PFSK-1 (cell line): ENCODE measurements at regions not wholly inside any gene's neighbourhood (a gene's known extent, or its start where the extent isn't known, plus 50 kb on each side); places are given as distances from the start of the nearest gene placed in this dataset.

Experiments
- POLR2AphosphoS5 ChIP-seq: IDR thresholded peaks from 2 replicates; pipeline ENCODE4 v1.6.1; 2012; ENCODE audit warnings: low read depth, mild to moderate bottlenecking, control low read depth, low read length, moderate library complexity
- SIN3A ChIP-seq: IDR thresholded peaks from 2 replicates; pipeline ENCODE4 v1.6.1; 2012; ENCODE audit warnings: mild to moderate bottlenecking, low read length, moderate library complexity, borderline replicate concordance; ENCODE audit not compliant: insufficient read depth
- TF ChIP-seq, protein P1 (sequence below), 2 experiments: IDR thresholded peaks; 2 replicates each; pipeline versions ENCODE4 v1.6.1 to v1.8.0; 2011 to 2012; ENCODE audit warnings: low read depth in 2 of 2, low read length in 2 of 2, control low read depth in 1 of 2, inconsistent platforms in 1 of 2, mild to moderate bottlenecking in 1 of 2, moderate library complexity in 1 of 2; ENCODE audit not compliant: insufficient read depth in 1 of 2

DNA sequence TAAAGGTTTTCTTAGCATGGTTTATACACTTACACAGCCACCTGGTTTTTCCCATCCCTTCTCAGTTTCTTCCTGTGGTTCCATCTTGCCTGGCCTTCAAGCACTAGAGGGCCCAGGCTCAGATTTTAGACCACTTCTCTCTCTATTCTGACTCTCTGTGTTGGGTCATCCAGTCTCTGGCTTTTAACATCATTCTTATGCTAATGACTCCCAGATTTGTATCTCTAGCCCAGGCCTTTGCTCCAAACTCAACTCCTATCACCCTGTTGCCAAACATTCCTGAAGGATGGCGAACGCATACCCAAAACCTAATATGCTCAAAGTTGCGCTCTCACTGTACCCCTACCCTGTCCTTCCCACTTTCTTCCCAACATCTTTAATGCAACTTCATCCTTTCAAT is 135.1 kb downstream of the SPATA19 start:
- TF ChIP-seq, protein P1, sequence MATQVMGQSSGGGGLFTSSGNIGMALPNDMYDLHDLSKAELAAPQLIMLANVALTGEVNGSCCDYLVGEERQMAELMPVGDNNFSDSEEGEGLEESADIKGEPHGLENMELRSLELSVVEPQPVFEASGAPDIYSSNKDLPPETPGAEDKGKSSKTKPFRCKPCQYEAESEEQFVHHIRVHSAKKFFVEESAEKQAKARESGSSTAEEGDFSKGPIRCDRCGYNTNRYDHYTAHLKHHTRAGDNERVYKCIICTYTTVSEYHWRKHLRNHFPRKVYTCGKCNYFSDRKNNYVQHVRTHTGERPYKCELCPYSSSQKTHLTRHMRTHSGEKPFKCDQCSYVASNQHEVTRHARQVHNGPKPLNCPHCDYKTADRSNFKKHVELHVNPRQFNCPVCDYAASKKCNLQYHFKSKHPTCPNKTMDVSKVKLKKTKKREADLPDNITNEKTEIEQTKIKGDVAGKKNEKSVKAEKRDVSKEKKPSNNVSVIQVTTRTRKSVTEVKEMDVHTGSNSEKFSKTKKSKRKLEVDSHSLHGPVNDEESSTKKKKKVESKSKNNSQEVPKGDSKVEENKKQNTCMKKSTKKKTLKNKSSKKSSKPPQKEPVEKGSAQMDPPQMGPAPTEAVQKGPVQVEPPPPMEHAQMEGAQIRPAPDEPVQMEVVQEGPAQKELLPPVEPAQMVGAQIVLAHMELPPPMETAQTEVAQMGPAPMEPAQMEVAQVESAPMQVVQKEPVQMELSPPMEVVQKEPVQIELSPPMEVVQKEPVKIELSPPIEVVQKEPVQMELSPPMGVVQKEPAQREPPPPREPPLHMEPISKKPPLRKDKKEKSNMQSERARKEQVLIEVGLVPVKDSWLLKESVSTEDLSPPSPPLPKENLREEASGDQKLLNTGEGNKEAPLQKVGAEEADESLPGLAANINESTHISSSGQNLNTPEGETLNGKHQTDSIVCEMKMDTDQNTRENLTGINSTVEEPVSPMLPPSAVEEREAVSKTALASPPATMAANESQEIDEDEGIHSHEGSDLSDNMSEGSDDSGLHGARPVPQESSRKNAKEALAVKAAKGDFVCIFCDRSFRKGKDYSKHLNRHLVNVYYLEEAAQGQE (IDR thresholded peaks at IDR 0.05; ENCODE audit: insufficient read depth in 1 of 2, low read depth in 2 of 2, low read length in 2 of 2) = no peak
- TF ChIP-seq POLR2AphosphoS5 (no peak), SIN3A (no peak)
